WTC11 (cell line): ENCODE measurements at regions not wholly inside any gene's neighbourhood (a gene's known extent, or its start where the extent isn't known, plus 50 kb on each side); places are given as distances from the start of the nearest gene placed in this dataset.

Experiments used
- ATAC-seq: fragments of 200-7000 bp; cut with Tn5 transposase; 2 replicates; pipeline ENCODE4 v1.10.0; 2021; ENCODE audit warnings: mild to moderate bottlenecking, moderate library complexity
- CTCF ChIA-PET: fragments of 300-600 bp; sonication (Branson Sonifier 250); formaldehyde crosslinking; loops from one replicate; lab custom pipeline; 2021; ENCODE audit warnings: antibody characterized with exemption; lab: Charles Lee
- POLR2A ChIA-PET: fragments of 350-600 bp; sonication (Branson Sonifier 250); formaldehyde crosslinking; loops from one replicate; lab custom pipeline; 2021; ENCODE audit warnings: antibody characterized with exemption; lab: Charles Lee
- DNase-seq: peaks from one replicate; pipeline ENCODE4 v3.0.0; 2021; ENCODE audit warnings: low spot score
- H3K27ac Mint-ChIP-seq: 2 replicates; pipeline ENCODE4 v1.8.0; 2021; ENCODE audit warnings: mixed read lengths
- H3K27me3 Mint-ChIP-seq: 2 replicates; pipeline ENCODE4 v1.8.0; 2021; ENCODE audit warnings: low read depth, mild to moderate bottlenecking, moderate library complexity, mixed read lengths
- H3K36me3 Mint-ChIP-seq: 2 replicates; pipeline ENCODE4 v1.8.0; 2021; ENCODE audit warnings: mixed read lengths
- H3K4me1 Mint-ChIP-seq: 2 replicates; pipeline ENCODE4 v1.8.0; 2022; ENCODE audit warnings: mixed read lengths
- H3K4me3 Mint-ChIP-seq: 2 replicates; pipeline ENCODE4 v1.8.0; 2021; ENCODE audit warnings: mild to moderate bottlenecking, moderate library complexity, mixed read lengths
- H3K9me3 Mint-ChIP-seq: 2 replicates; pipeline ENCODE4 v1.8.0; 2021; ENCODE audit warnings: mixed read lengths
- ATF1 ChIP-seq: sonication (generic); formaldehyde crosslinking; IDR thresholded peaks from 2 replicates; pipeline ENCODE4 v1.8.1; 2023; ENCODE audit warnings: mild to moderate bottlenecking, moderate library complexity, missing genetic modification reagents
- EMX1 ChIP-seq: fragments of 250-450 bp; sonication (Bioruptor Pico); IDR thresholded peaks from 2 replicates; pipeline ENCODE4 v1.8.0; 2021; ENCODE audit warnings: mild to moderate bottlenecking
- ETV6 ChIP-seq: sonication (generic); formaldehyde crosslinking; IDR thresholded peaks from 2 replicates; pipeline ENCODE4 v1.8.1; 2022; ENCODE audit warnings: mild to moderate bottlenecking, missing genetic modification reagents
- FOXP1 ChIP-seq: sonication (generic); formaldehyde crosslinking; IDR thresholded peaks from 2 replicates; pipeline ENCODE4 v1.8.0; 2022; ENCODE audit warnings: missing genetic modification reagents, mild to moderate bottlenecking, moderate library complexity, borderline replicate concordance
- GABPB1 ChIP-seq: sonication (generic); formaldehyde crosslinking; IDR thresholded peaks from 2 replicates; pipeline ENCODE4 v1.8.1; 2023; ENCODE audit warnings: mild to moderate bottlenecking, missing genetic modification reagents
- GRHL2 ChIP-seq: fragments of 250-450 bp; sonication (Bioruptor Pico); IDR thresholded peaks from 2 replicates; pipeline ENCODE4 v1.8.0; 2022; ENCODE audit warnings: mild to moderate bottlenecking, moderate library complexity; ENCODE audit not compliant: insufficient replicate concordance, severe bottlenecking
- HMGA2 ChIP-seq: fragments of 250-450 bp; sonication (Bioruptor Pico); IDR thresholded peaks from 2 replicates; pipeline ENCODE4 v1.4.0; 2021; ENCODE audit warnings: mild to moderate bottlenecking, moderate library complexity
- JAZF1 ChIP-seq: fragments of 250-450 bp; sonication (Bioruptor Pico); IDR thresholded peaks from 2 replicates; pipeline ENCODE4 v1.9.0; 2021; ENCODE audit warnings: moderate library complexity, mild to moderate bottlenecking, inconsistent platforms
- JUN ChIP-seq: sonication (generic); formaldehyde crosslinking; IDR thresholded peaks from 2 replicates; pipeline ENCODE4 v1.8.0; 2023; ENCODE audit warnings: mild to moderate bottlenecking, missing genetic modification reagents
- NFATC4 ChIP-seq: fragments of 250-450 bp; sonication (Bioruptor Pico); IDR thresholded peaks from 2 replicates; pipeline ENCODE4 v1.9.0; 2021; ENCODE audit warnings: mild to moderate bottlenecking
- NR3C1 ChIP-seq: sonication (generic); formaldehyde crosslinking; conservative IDR thresholded peaks from 2 replicates; pipeline ENCODE4 v1.8.1; 2023; ENCODE audit warnings: low read depth, mild to moderate bottlenecking, missing genetic modification reagents
- OVOL2 ChIP-seq: fragments of 250-450 bp; sonication (Bioruptor Pico); IDR thresholded peaks from 2 replicates; pipeline ENCODE4 v1.9.0; 2021; ENCODE audit warnings: mild to moderate bottlenecking, borderline replicate concordance
- RORB ChIP-seq: fragments of 250-450 bp; sonication (Bioruptor Pico); IDR thresholded peaks from 2 replicates; pipeline ENCODE4 v1.9.0; 2021; ENCODE audit warnings: mild to moderate bottlenecking
- SMAD3 ChIP-seq: sonication (generic); formaldehyde crosslinking; IDR thresholded peaks from 2 replicates; pipeline ENCODE4 v1.8.0; 2022; ENCODE audit warnings: missing genetic modification reagents, mild to moderate bottlenecking, borderline replicate concordance
- SMAD4 ChIP-seq: sonication (generic); formaldehyde crosslinking; IDR thresholded peaks from 2 replicates; pipeline ENCODE4 v1.8.0; 2022; ENCODE audit warnings: mild to moderate bottlenecking, missing genetic modification reagents
- SP1 ChIP-seq: sonication (generic); formaldehyde crosslinking; conservative IDR thresholded peaks from 2 replicates; pipeline ENCODE4 v1.8.1; 2022; ENCODE audit warnings: missing genetic modification reagents
- TCF7 ChIP-seq: sonication (generic); formaldehyde crosslinking; IDR thresholded peaks from 2 replicates; pipeline ENCODE4 v1.8.0; 2022; ENCODE audit warnings: mild to moderate bottlenecking, low read depth, missing genetic modification reagents, moderate library complexity
- TEAD1 ChIP-seq: sonication (generic); formaldehyde crosslinking; IDR thresholded peaks from 2 replicates; pipeline ENCODE4 v1.8.0; 2022; ENCODE audit warnings: mild to moderate bottlenecking, missing genetic modification reagents
- TP53 ChIP-seq: sonication (generic); formaldehyde crosslinking; IDR thresholded peaks from 2 replicates; pipeline ENCODE4 v1.8.1; 2023; ENCODE audit warnings: mild to moderate bottlenecking, missing genetic modification reagents
- ZBTB21 ChIP-seq: sonication (generic); formaldehyde crosslinking; IDR thresholded peaks from 2 replicates; pipeline ENCODE4 v1.8.1; 2023; ENCODE audit warnings: mild to moderate bottlenecking, missing genetic modification reagents, borderline replicate concordance
- ZNF121 ChIP-seq: sonication (generic); formaldehyde crosslinking; IDR thresholded peaks from 2 replicates; pipeline ENCODE4 v1.8.0; 2023; ENCODE audit warnings: missing genetic modification reagents
- ZNF138 ChIP-seq: sonication (generic); formaldehyde crosslinking; conservative IDR thresholded peaks from 2 replicates; pipeline ENCODE4 v1.8.1; 2022; ENCODE audit warnings: mild to moderate bottlenecking, moderate library complexity, missing genetic modification reagents
- ZNF416 ChIP-seq: fragments of 250-450 bp; sonication (Bioruptor Pico); IDR thresholded peaks from 2 replicates; pipeline ENCODE4 v1.9.0; 2021; ENCODE audit warnings: mild to moderate bottlenecking, inconsistent platforms
- ZNF423 ChIP-seq: fragments of 250-450 bp; sonication (Bioruptor Pico); IDR thresholded peaks from 2 replicates; pipeline ENCODE4 v2.1.2; 2022; ENCODE audit warnings: mild to moderate bottlenecking, moderate library complexity
- TF ChIP-seq, protein P1 (sequence below): sonication (generic); formaldehyde crosslinking; IDR thresholded peaks from 2 replicates; pipeline ENCODE4 v1.8.0; 2022; ENCODE audit warnings: mild to moderate bottlenecking, missing genetic modification reagents
- TF ChIP-seq, protein P2 (sequence below): sonication (generic); formaldehyde crosslinking; conservative IDR thresholded peaks from 2 replicates; pipeline ENCODE4 v1.8.1; 2022; ENCODE audit warnings: mild to moderate bottlenecking, missing genetic modification reagents
- TF ChIP-seq, protein P3 (sequence below): sonication (generic); formaldehyde crosslinking; IDR thresholded peaks from 2 replicates; pipeline ENCODE4 v1.8.1; 2023; ENCODE audit warnings: mild to moderate bottlenecking, missing genetic modification reagents, moderate library complexity
- TF ChIP-seq, protein P4 (sequence below): fragments of 250-450 bp; sonication (Bioruptor Pico); IDR thresholded peaks from 2 replicates; pipeline ENCODE4 v1.9.0; 2021; ENCODE audit warnings: mild to moderate bottlenecking
- TF ChIP-seq, protein P5 (sequence below): sonication (generic); formaldehyde crosslinking; IDR thresholded peaks from 2 replicates; pipeline ENCODE4 v1.8.0; 2023; ENCODE audit warnings: missing genetic modification reagents
- TF ChIP-seq, protein P6 (sequence below): sonication (generic); formaldehyde crosslinking; IDR thresholded peaks from 2 replicates; pipeline ENCODE4 v1.8.1; 2022; ENCODE audit warnings: missing genetic modification reagents, borderline replicate concordance
- TF ChIP-seq, protein P7 (sequence below): sonication (generic); formaldehyde crosslinking; conservative IDR thresholded peaks from 2 replicates; pipeline ENCODE4 v1.8.1; 2023; ENCODE audit warnings: mild to moderate bottlenecking, low read depth, missing genetic modification reagents, moderate library complexity

DNA sequence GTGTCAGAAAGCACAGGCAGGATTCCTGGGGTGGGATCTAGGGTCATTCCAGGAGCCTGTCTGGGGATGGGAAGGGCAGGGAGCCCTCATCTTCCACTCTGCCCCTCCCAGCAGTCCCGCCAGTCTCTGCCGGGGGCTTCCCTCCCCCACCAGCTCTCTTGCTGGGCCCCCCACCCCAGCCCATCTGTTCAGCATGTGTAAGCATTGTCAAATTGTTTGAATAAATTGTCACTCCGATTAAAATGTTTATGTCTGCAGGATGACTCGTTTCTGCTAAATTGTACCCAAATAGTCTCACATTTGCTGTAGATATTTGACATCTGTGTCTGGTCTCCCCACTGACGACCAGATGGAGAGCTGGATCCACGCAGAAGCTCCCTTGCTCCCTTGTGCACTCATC, 257.6 kb downstream of the ANKRD60 start:
- CTCF ChIA-PET, result no interaction called here
- POLR2A ChIA-PET, result no interaction called here

DNA sequence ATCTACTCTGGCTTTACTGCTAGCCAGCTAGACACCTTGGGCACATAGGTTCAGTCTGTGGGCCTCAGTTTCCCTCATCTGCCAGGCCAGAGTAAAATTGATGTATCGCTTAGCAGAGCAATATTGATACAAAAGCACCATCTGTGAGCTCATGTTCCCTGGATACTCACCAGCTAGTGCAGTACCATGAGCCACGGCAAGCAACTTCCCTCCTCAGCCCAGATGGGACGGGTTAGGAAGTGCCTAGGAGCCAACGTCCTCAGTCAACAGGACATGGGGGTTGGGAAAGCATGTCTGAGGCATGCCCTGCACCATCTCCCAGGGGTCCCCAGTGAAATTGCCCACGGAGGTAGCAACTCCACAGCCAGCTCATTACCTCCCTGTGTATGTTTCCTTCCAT, 258.3 kb downstream of the ANKRD60 start:
- Mint-ChIP-seq H3K36me3 (no peaks in the 10 kb centered on the region; the same call in 1 of the 2 replicates), H3K27me3 (peaks cover 3% of the 10 kb centered on the region; the same call in 1 of the 2 replicates), H3K27ac (no peak overlapping the region), H3K9me3 (peaks cover 29% of the 10 kb centered on the region), H3K4me3 (no peak overlapping the region), H3K4me1 (no peaks in the 10 kb centered on the region)
- DNase-seq (no peak), ATAC-seq (no peak)
- ChIA-PET POLR2A (no interaction called here), CTCF (no interaction called here)
- TF ChIP-seq, protein P1, sequence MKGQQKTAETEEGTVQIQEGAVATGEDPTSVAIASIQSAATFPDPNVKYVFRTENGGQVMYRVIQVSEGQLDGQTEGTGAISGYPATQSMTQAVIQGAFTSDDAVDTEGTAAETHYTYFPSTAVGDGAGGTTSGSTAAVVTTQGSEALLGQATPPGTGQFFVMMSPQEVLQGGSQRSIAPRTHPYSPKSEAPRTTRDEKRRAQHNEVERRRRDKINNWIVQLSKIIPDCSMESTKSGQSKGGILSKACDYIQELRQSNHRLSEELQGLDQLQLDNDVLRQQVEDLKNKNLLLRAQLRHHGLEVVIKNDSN (CRISPR knock-in tag), result no peak
- no peak for TF ChIP-seq JAZF1 (CRISPR knock-in tag)
- TF ChIP-seq, protein P2, sequence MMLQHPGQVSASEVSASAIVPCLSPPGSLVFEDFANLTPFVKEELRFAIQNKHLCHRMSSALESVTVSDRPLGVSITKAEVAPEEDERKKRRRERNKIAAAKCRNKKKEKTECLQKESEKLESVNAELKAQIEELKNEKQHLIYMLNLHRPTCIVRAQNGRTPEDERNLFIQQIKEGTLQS (CRISPR knock-in tag), result no peak
- TF ChIP-seq, protein P3, sequence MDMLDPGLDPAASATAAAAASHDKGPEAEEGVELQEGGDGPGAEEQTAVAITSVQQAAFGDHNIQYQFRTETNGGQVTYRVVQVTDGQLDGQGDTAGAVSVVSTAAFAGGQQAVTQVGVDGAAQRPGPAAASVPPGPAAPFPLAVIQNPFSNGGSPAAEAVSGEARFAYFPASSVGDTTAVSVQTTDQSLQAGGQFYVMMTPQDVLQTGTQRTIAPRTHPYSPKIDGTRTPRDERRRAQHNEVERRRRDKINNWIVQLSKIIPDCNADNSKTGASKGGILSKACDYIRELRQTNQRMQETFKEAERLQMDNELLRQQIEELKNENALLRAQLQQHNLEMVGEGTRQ (CRISPR knock-in tag), result no peak
- TF ChIP-seq FOXP1 (CRISPR knock-in tag), result no peak
- no peak for TF ChIP-seq RORB (CRISPR knock-in tag)
- no peak for TF ChIP-seq ZNF138 (CRISPR knock-in tag)
- TF ChIP-seq, protein P4, sequence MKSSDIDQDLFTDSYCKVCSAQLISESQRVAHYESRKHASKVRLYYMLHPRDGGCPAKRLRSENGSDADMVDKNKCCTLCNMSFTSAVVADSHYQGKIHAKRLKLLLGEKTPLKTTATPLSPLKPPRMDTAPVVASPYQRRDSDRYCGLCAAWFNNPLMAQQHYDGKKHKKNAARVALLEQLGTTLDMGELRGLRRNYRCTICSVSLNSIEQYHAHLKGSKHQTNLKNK (CRISPR knock-in tag), result no peak
- no peak for TF ChIP-seq TCF7
- no peak for TF ChIP-seq GRHL2 (CRISPR knock-in tag)
- TF ChIP-seq, protein P5, sequence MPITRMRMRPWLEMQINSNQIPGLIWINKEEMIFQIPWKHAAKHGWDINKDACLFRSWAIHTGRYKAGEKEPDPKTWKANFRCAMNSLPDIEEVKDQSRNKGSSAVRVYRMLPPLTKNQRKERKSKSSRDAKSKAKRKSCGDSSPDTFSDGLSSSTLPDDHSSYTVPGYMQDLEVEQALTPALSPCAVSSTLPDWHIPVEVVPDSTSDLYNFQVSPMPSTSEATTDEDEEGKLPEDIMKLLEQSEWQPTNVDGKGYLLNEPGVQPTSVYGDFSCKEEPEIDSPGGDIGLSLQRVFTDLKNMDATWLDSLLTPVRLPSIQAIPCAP (CRISPR knock-in tag), result no peak
- TF ChIP-seq TP53, result no peak
- TF ChIP-seq ATF1 (CRISPR knock-in tag), result no peak
- TF ChIP-seq GABPB1 (CRISPR knock-in tag), result no peak
- TF ChIP-seq ZBTB21 (CRISPR knock-in tag), result no peak
- no peak for TF ChIP-seq SP1
- no peak for TF ChIP-seq NR3C1 (CRISPR knock-in tag)

More for the DNA sequence above, 257.6 kb downstream of the ANKRD60 start:
- no peak overlapping the region for H3K4me3 Mint-ChIP-seq
- no peak for ATAC-seq
- TF ChIP-seq GABPB1 (CRISPR knock-in tag) (no peak), NFATC4 (CRISPR knock-in tag) (no peak), TEAD1 (CRISPR knock-in tag) (no peak), SMAD4 (CRISPR knock-in tag) (no peak), ZNF416 (CRISPR knock-in tag) (no peak), ZNF138 (CRISPR knock-in tag) (no peak), HMGA2 (CRISPR knock-in tag) (no peak), JUN (CRISPR knock-in tag) (no peak), OVOL2 (no peak), ZNF423 (CRISPR knock-in tag) (no peak), SMAD3 (CRISPR knock-in tag) (no peak), TCF7 (no peak), ETV6 (CRISPR knock-in tag) (no peak), EMX1 (no peak), ZNF121 (CRISPR knock-in tag) (no peak), FOXP1 (CRISPR knock-in tag) (no peak)
- TF ChIP-seq, protein P6, sequence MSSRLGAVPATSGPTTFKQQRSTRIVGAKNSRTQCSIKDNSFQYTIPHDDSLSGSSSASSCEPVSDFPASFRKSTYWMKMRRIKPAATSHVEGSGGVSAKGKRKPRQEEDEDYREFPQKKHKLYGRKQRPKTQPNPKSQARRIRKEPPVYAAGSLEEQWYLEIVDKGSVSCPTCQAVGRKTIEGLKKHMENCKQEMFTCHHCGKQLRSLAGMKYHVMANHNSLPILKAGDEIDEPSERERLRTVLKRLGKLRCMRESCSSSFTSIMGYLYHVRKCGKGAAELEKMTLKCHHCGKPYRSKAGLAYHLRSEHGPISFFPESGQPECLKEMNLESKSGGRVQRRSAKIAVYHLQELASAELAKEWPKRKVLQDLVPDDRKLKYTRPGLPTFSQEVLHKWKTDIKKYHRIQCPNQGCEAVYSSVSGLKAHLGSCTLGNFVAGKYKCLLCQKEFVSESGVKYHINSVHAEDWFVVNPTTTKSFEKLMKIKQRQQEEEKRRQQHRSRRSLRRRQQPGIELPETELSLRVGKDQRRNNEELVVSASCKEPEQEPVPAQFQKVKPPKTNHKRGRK, result no peak
- TF ChIP-seq, protein P1 (CRISPR knock-in tag), result no peak
- TF ChIP-seq, protein P7, sequence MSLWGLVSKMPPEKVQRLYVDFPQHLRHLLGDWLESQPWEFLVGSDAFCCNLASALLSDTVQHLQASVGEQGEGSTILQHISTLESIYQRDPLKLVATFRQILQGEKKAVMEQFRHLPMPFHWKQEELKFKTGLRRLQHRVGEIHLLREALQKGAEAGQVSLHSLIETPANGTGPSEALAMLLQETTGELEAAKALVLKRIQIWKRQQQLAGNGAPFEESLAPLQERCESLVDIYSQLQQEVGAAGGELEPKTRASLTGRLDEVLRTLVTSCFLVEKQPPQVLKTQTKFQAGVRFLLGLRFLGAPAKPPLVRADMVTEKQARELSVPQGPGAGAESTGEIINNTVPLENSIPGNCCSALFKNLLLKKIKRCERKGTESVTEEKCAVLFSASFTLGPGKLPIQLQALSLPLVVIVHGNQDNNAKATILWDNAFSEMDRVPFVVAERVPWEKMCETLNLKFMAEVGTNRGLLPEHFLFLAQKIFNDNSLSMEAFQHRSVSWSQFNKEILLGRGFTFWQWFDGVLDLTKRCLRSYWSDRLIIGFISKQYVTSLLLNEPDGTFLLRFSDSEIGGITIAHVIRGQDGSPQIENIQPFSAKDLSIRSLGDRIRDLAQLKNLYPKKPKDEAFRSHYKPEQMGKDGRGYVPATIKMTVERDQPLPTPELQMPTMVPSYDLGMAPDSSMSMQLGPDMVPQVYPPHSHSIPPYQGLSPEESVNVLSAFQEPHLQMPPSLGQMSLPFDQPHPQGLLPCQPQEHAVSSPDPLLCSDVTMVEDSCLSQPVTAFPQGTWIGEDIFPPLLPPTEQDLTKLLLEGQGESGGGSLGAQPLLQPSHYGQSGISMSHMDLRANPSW, result no peak
- TF ChIP-seq, protein P4 (CRISPR knock-in tag), result no peak
- TF ChIP-seq, all 79 proteins: peak for 0
- no peak for DNase-seq
- H3K27ac Mint-ChIP-seq, result no peak overlapping the region
- peaks cover 3% of the 10 kb centered on the region; the same call in 1 of the 2 replicates for H3K27me3 Mint-ChIP-seq
- no peaks in the 10 kb centered on the region for H3K4me1 Mint-ChIP-seq
- no peaks in the 10 kb centered on the region; the same call in 1 of the 2 replicates for H3K36me3 Mint-ChIP-seq
- H3K9me3 Mint-ChIP-seq, result peaks cover 31% of the 10 kb centered on the region
